Breast epithelium (tissue), 4 donors: ENCODE measurements at regions not wholly inside any gene's neighbourhood (a gene's known extent, or its start where the extent isn't known, plus 50 kb on each side); places are given as distances from the start of the nearest gene placed in this dataset.

Source experiments
- DNase-seq, 2 donors: peaks; one replicate each; pipeline ENCODE4 v3.0.0-alpha.2; 2019; ENCODE audit warnings: low spot score in 2 of 2
- H3K27ac ChIP-seq, 2 donors: fragments of 200-600 bp; sonication (generic) in 1 of 2; one replicate each; pipeline ENCODE4 v1.5.1; 2016 to 2019; ENCODE audit warnings: mild to moderate bottlenecking in 1 of 2
- H3K27me3 ChIP-seq, 2 donors: fragments of 200-600 bp; sonication (generic) in 1 of 2; one replicate each; pipeline versions ENCODE4 v1.5.1 to v1.6.0; 2017 to 2019; ENCODE audit warnings: control low read depth in 1 of 2, mild to moderate bottlenecking in 1 of 2
- H3K36me3 ChIP-seq: fragments of 200-600 bp; one replicate; pipeline ENCODE4 v1.5.1; 2019
- H3K4me1 ChIP-seq, 2 donors: fragments of 200-600 bp; sonication (generic); one replicate each; pipeline ENCODE4 v1.5.1; 2016 to 2019; ENCODE audit warnings: control low read depth in 1 of 2
- H3K4me3 ChIP-seq, 3 donors: fragments of 200-600 bp; sonication (generic); 1 replicate in 2 of 3; 2 replicates in 1 of 3; pipeline ENCODE4 v1.5.1; 2016 to 2019; ENCODE audit warnings: mild to moderate bottlenecking in 3 of 3, moderate library complexity in 2 of 3
- H3K9me3 ChIP-seq, 2 donors: fragments of 200-600 bp; sonication (generic) in 1 of 2; one replicate each; pipeline ENCODE4 v1.5.1; 2016 to 2019; ENCODE audit warnings: control low read depth in 1 of 2
- CTCF ChIP-seq, 3 donors: fragments of 450-650 bp; IDR thresholded peaks; one replicate each; pipeline ENCODE4 v1.5.1; 2016 to 2017; ENCODE audit warnings: antibody characterized with exemption in 3 of 3, mild to moderate bottlenecking in 3 of 3, moderate library complexity in 3 of 3
- POLR2A ChIP-seq: fragments of 450-650 bp; IDR thresholded peaks from one replicate; pipeline ENCODE4 v1.6.1; 2016; ENCODE audit warnings: antibody characterized with exemption, mild to moderate bottlenecking, moderate library complexity
- POLR2AphosphoS5 ChIP-seq, 3 donors: sonication (generic); formaldehyde crosslinking; IDR thresholded peaks; one replicate each; pipeline ENCODE4 v1.6.1; 2017; ENCODE audit warnings: antibody characterized with exemption in 3 of 3
- intact Hi-C: fragments of 100-400 bp; cut with DNase I; formaldehyde crosslinking; loops from one replicate; pipeline ENCODE4 v1.15.1; 2023; ENCODE audit warnings: low total_unique reads

- Histone ChIP-seq H3K27ac (no peak overlapping the region), H3K27me3 (no peaks in the 10 kb centered on the region), H3K36me3 (no peaks in the 10 kb centered on the region), H3K4me3 (no peak overlapping the region), H3K9me3 (no peaks in the 10 kb centered on the region), H3K4me1 (peaks cover 2 to 18% of the 10 kb centered on the region in 2 donors)
- DNase-seq: no peak
- no peak for TF ChIP-seq POLR2AphosphoS5 (IDR thresholded peaks at IDR 0.05)
- no peak for TF ChIP-seq POLR2A
- TF ChIP-seq CTCF (IDR thresholded peaks at IDR 0.05): no peak
- intact Hi-C loops: no loop called here
Observed at GRCh38 chr14:51307551-51307950, 67.5 kb downstream of the TMX1 start.

GRCh38 chr14:51308866-51309265 is 68.8 kb downstream of the TMX1 start:
- H3K27me3 ChIP-seq: no peaks in the 10 kb centered on the region
- no peaks in the 10 kb centered on the region for H3K36me3 ChIP-seq
- H3K4me3 ChIP-seq: no peak overlapping the region
- intact Hi-C loops: no loop called here
- H3K27ac ChIP-seq: peak overlapping the region in 1 of 2 donors; percentile 32
- DNase-seq: no peak
- TF ChIP-seq CTCF (IDR thresholded peaks at IDR 0.05): no peak
- no peak for TF ChIP-seq POLR2AphosphoS5 (IDR thresholded peaks at IDR 0.05)
- no peak for TF ChIP-seq POLR2A
- no peaks in the 10 kb centered on the region for H3K9me3 ChIP-seq
- H3K4me1 ChIP-seq: peaks cover 0 to 18% of the 10 kb centered on the region in 2 donors

GRCh38 chr14:51310505-51310944 is 70.5 kb downstream of the TMX1 start:
- no peaks in the 10 kb centered on the region for H3K9me3 ChIP-seq
- H3K4me3 ChIP-seq: peak overlapping the region in 1 of 3 donors; percentile 23
- no peaks in the 10 kb centered on the region for H3K27me3 ChIP-seq
- H3K27ac ChIP-seq: peak overlapping the region; percentile 73 to 78
- no peak for DNase-seq
- H3K4me1 ChIP-seq: peaks cover 0 to 12% of the 10 kb centered on the region in 2 donors
- H3K36me3 ChIP-seq: no peaks in the 10 kb centered on the region
- TF ChIP-seq CTCF (IDR thresholded peaks at IDR 0.05): no peak
- no peak for TF ChIP-seq POLR2AphosphoS5 (IDR thresholded peaks at IDR 0.05)
- no peak for TF ChIP-seq POLR2A
- intact Hi-C loops: no loop called here

GRCh38 chr14:51314321-51315015 is 74.4 kb downstream of the TMX1 start:
- TF ChIP-seq POLR2A: no peak
- TF ChIP-seq CTCF (IDR thresholded peaks at IDR 0.05): no peak
- TF ChIP-seq POLR2AphosphoS5 (IDR thresholded peaks at IDR 0.05): no peak
- intact Hi-C loops: no loop called here
- Histone ChIP-seq H3K4me1 (peaks cover 0 to 12% of the 10 kb centered on the region in 2 donors), H3K27me3 (no peaks in the 10 kb centered on the region), H3K9me3 (no peaks in the 10 kb centered on the region), H3K4me3 (no peak overlapping the region), H3K36me3 (no peaks in the 10 kb centered on the region), H3K27ac (no peak overlapping the region)
- no peak for DNase-seq

GRCh38 chr14:51317373-51317772 is 77.3 kb downstream of the TMX1 start:
- H3K36me3 ChIP-seq: no peaks in the 10 kb centered on the region
- no peaks in the 10 kb centered on the region for H3K9me3 ChIP-seq
- H3K27ac ChIP-seq: no peak overlapping the region
- DNase-seq: no peak
- TF ChIP-seq CTCF (IDR thresholded peaks at IDR 0.05) (no peak), POLR2A (no peak), POLR2AphosphoS5 (IDR thresholded peaks at IDR 0.05) (no peak)
- no peaks in the 10 kb centered on the region for H3K4me1 ChIP-seq
- H3K27me3 ChIP-seq: no peaks in the 10 kb centered on the region
- intact Hi-C loops: no loop called here
- H3K4me3 ChIP-seq: no peak overlapping the region
